Lung microvascular endothelial cell (primary cell): ENCODE measurements at regions not wholly inside any gene's neighbourhood (a gene's known extent, or its start where the extent isn't known, plus 50 kb on each side); places are given as distances from the start of the nearest gene placed in this dataset.

Experiments
- DNase-seq, 2 donors: peaks; one replicate each; pipeline versions ENCODE4 v3.0.0 to v3.0.0-alpha.2; 2010; ENCODE audit warnings: low read depth in 2 of 2

DNA sequence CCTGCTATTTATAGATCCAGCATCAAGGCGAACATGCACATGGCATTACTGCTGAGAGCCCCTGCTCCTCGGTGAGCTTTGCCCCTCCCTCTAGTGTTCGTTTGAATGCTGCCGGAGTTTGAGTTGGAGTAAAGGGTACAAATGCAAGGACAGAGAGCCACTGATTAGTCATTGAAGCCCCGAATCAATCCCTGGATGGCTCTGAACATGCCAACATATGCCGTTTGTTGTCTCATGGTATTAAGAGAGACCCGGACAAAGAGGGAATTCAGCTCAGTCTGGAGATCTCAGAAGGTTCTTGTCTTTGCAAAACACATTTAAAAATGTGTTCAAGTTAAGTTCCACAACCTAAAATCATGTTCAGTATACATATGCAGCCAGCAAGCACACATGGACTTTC, 789.2 kb upstream of the NR2F2 start:
- no peak for DNase-seq

DNA sequence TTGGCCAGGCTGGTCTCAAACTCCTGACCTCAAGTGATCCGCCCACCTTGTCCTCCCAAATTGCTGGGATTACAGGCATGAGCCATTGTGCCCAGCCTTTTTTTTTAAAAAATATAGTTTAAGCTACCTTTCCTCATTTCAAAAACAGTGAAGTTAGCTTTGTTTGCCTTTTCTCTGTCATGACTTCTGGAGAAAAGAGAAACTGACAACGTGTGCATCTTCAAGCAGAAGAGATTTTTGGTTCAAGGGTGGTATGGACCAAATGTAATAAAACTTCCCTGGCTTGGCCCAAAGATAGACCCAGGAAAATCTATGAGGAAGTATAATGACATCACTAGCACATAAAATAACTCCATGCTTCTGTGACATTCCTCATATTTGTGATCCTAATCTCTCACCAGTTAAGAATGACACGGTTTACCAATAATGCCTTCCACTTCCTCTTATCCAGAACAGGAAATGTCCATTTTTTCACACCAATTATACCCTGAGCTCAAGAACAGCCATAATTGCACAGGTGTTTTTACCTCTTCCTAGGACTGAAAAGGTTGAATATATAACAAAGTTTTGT, 781.2 kb upstream of the NR2F2 start:
- DNase-seq, result peak in 1 of 2 donors; percentile 15

DNA sequence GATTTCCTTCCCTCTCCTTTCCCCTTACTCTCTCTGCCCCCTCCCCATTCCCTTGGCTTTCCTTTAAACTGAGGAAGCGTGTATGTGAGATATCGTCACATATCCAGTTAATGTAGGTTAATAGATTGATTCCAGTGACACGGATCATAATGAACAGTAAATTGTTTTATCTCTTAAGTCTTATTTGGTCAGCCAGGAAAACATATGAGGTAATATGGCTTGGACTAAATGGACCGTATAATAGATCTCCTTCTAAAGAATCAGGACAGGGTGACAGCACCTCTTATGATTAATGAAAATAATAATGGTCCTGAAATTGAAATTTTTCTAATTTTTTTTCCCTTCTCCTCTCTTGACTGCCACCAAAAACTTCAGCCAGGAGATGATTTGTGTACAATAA, 779.8 kb upstream of the NR2F2 start:
- DNase-seq, result no peak

DNA sequence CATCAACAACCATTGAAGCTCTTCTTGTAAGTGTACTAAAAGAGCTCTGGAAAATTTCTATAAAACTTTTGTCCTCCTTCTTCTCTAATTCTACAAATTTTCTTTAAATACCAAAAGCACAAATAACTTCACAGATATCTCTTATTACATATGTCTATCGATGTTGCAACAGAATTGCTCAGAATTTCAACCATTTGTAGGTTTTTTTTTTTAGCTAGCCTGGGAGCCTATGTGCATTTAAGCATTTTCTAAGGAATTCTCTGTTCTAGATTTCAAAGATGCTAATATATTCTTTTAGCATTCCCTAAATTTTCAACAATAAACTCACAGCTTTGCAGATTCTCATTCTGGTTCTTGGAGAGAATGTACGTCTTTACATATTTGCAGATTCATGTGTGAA, 774.3 kb upstream of the NR2F2 start:
- DNase-seq, result no peak

DNA sequence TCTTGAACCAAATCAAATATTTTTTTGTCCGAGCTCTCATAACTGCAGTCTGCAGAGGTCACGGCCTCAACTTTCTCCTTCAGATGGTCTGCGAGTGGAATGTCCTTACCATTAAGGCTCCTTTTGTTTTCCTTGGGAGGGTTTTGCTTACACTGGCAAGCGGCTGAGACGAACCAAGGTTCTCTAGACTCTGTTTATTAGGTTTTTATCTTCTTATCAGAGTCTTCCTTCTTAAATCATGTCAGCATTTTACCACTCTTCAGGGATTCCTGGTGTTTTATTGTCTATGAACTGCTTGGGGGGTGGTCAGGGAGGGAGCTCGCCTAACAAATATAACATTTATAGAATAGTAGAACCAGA, 773.7 kb upstream of the NR2F2 start:
- peak in 1 of 2 donors; percentile 72 for DNase-seq

DNA sequence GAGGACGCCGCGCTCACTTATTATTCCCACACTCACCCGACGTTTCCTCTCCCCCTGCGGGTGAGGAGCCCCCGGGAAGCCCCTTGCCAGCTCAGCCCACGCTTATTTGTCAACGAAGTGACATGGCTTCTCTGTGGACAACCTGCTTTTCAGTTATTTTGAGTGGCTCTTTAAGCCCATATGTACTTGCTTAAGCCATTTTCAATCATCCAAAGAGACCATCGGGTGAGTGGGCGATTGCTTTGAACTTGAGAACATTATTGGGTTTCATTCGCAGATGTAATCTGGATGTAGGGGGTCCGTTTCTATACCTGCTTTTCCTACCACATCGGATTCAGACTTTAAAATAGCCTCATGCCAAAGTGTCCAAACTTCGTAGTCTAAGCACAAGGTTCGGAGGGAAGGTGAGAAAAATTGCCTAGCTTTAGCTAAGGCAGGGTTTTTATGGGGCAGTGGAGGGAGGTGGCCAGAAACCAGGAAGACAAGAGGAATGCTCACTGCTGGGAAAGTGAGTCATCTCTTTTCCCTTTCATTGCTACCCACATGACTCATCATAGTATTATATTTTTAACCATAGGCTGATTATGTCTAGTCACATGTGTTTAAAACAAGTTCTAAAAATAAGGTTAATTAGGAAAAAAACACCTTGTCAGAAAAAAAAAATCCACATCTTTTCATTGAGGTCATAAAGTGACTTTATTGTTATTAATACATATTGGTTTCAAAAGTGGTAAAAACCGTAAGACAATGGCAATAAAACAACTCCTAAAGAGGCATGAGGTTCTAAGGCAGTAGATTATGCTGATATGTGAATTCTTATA, 773.1 kb upstream of the NR2F2 start:
- DNase-seq, result peak; percentile 95 to 97

DNA sequence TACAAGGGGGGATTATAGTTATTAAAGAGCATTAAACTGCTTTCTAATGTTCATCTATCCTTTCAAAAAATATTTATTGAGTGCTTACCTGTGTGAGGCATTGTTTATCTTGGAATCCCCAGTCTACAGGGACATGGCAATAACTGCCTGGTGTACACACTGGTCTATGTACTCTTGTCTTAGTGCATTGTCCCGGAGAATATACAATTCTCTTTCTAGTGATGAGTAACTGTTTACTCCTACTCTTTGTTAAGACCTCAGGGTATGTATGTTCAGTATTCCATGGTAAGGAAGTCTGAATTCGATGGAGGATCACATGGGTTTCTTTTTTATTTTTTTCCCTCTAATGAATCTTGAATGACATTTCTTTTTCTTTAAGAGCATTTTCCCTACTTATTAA, 772.4 kb upstream of the NR2F2 start:
- DNase-seq, result peak; percentile 56 to 57

DNA sequence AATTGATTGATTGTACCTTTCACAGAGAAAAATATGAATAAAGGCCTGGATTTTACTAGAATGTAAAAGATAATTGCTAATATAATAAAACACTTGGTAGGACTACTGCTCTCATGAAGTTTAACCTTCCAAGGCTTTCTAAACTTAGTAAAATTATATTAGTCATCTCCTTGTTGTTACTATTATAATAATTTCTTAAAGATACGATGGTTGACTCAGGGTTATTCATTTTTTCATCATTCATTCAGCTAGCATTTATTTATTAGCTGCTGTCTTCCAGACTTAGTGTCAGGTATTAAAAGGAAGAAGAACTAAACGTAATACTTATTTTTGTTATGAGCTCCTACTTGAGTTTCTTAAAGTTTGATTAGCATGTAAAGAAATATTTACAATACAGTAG, 771.6 kb upstream of the NR2F2 start:
- DNase-seq, result peak in 1 of 2 donors; percentile 1

DNA sequence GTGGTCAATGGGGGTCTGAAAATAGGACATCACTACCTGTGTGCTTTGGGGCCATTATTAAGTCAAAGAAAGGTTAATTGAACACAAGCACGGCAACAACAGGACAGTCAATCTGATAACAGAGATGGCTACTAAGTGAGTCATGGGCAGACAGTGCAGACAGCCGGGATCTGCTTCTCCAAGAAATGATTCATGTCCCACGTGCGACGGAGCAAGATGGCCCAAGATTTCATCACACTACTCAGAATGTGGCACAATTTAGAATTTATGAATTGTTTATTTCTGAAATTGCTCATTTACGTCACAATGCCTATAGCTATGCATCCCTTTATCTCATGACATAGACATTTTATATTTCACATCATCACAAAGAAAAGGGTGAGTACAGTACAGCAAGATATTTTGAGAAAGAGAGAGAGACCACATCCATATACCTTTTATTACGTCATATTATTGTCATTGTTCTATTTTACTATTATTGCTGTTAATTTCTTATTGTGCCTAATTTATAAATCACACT, 770.6 kb upstream of the NR2F2 start:
- peak; percentile 20 to 94 for DNase-seq

DNA sequence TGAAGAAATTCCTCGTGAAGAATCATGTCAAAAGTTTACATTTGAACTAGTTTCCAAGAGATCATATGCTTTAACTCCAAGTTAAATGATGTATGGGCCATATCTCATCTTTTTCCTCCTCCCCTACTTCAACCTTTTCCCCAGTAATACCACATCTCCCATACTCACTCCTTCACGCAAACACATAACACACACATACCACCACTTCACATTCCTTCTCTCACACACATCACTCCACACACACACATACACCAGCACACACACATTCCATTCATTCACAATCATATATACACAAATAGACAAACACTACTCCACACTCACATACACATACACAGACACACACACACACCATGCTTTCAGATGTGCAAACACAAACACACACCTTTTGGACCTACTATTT, 769.0 kb upstream of the NR2F2 start:
- DNase-seq, result no peak

DNA sequence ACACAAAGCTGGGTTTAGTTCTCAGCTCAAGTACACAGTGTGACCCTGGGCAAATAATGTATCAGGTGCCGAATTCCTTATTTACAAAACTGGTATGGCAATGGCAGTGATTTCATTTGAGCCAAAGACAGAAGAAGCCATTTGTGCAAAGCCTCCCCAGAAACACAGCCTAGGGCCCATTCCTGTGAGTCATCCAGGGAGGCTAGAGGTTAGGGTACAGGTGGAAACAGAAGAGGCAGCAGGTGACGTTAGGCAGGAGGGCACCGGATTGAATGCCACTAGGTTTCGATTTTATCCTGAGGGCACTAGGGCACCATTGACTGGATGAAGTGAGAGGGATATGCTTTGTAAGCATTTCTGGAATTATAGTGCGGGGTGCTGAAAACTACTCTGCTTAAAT, 766.9 kb upstream of the NR2F2 start:
- no peak for DNase-seq

DNA sequence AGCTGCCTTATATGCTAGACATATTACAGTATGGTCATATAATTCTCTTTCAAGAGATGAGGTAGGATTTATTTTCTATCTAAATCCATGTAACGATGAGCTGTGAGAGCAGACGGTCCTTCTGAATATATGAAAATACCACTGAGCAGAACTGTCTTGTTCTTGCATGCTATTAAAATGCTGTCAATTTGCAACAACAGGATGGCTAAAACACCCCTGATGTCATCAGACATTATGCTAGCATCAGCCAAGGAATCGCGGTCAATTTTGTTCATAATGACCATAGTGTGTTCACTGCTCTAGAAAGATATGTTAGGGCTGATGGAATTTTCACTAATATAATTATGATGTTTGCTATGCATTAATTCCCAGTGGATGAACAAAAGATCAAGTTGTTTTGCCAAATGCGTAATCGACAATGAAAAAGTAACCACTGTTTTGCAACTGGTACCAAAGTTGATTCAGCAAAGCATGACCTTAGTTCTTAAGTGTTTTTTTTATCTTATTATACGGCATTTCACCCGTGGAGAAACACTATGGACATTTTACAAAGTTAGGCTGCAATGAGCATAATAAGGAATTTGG, 765.4 kb upstream of the NR2F2 start:
- no peak for DNase-seq

DNA sequence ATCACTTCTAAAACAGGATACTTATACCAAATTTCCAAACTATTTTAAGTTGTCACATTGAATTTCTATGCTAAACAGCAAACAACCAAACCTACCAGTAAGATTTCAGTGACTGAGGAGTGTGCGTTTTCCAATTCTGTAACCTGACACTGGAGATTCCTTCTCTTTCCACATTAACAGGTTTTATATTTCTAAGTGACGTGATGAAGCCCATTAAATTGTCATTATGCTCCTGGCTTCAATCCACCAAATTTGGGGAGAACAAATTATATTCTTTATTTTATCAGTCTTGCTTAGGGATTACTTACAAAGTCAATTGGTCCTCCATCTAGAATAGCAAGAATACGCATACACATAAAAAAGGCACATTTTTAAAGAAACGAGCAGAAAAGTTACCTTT, 764.8 kb upstream of the NR2F2 start:
- no peak for DNase-seq

DNA sequence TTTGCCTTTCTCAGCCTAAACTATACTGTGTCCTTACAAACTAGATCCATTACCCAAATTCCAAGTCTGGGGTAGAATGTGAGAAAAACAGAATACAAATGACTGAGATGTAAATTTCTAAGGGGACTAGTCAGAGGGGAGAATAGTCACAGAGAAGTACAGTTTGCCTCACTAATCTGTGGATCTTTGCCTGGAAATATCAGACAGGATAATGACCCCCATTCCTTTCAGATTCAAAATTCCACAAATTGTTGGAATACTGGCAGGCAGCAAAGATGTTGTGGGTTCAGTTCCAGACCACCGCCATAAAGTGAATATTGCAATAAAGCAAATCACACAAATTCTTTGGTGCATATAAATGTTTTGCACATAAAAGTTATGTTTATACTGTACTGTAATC, 762.8 kb upstream of the NR2F2 start:
- peak in 1 of 2 donors; percentile 4 for DNase-seq

DNA sequence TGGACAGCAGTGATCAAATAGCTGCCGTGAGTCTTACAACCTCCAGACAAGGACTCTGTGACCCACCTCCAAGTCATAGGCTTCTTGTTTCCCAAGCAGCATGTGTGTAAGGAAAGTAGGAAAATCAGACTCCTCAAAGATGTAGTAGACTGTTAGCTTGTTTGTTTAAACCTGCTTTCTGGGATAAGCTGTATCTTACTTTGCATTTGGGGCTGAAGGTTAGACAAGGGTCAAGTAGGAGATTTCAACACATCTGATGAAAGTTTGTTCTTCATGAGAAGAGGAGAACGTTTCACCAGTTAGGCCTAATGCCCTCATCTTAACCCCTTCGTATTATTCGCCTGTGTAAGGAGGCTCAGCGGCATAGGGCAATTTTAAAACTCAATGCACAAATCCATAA, 756.4 kb upstream of the NR2F2 start:
- no peak for DNase-seq

DNA sequence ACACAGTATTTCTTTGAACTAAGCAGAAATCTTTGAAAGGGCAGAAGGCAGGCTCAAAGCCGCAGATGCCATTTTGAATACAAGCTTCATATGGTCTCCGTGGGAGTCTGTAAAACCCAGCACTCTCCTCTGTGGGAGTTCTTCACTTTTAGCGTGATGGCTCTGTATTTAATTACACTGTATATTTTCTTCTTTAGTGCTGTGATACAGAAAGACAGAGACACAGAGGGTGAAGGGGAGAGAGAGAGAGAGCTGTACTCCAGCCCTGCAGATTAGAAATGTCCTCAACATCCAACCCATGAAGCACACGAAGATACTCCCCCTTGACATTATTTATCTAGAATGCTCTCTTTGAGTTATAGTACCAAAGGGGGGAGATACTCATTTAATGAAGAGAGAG, 752.6 kb upstream of the NR2F2 start:
- no peak for DNase-seq

DNA sequence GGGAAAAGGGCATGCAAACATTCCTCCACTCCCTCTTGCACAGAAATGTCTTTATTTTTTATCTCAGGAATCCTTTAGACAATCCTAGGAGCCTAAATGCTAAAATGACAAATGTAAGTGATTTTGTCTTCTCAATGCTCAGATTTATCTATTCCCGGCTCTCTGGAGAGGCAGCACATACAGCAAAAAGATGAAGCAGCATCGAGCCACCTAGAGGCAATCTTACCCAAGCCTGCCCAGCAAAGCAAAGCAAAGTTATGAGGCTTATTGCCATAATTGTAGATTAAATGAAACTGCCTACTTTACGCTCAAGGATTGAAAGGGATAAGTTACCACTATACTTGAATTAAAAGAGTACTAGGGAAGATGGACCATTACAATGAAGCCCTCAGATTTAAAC, 750.4 kb upstream of the NR2F2 start:
- peak in 1 of 2 donors; percentile 8 for DNase-seq

DNA sequence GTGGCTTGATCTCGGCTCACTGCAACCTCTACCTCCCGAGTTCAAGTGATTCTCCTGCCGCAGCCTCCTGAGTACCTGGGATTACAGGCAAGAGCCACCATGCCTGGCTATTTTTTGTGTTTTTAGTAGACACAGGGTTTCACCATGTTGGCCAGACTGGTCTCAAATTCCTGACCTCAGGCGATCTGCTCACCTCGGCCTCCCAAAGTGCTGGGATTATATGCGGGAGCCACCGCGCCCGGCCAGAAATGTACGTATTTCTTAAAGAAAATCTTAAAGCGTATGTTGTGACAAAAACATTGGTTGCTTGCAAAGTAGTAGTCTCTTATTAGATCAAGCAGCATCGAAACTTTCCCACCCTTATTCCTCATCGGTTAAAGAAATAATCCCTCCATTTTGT, 748.9 kb upstream of the NR2F2 start:
- DNase-seq, result no peak

DNA sequence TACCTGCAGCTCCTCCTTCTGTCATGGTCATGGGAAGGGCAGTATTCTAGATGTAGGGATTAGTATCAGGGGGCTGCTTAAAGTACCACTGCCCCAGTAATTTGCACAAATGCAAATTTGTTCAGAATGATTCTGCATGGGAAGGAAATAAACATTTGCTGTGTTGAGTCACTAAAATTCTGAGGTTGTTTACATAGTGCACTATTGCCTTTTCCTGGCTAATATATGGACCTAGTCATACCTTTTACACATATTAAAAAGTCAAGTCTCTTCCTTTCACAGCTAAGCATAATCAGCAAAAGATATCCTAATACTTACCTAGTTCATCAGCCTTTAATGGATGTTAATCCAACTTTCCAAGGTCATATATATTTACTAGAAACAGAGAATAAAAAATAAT, 746.4 kb upstream of the NR2F2 start:
- no peak for DNase-seq

DNA sequence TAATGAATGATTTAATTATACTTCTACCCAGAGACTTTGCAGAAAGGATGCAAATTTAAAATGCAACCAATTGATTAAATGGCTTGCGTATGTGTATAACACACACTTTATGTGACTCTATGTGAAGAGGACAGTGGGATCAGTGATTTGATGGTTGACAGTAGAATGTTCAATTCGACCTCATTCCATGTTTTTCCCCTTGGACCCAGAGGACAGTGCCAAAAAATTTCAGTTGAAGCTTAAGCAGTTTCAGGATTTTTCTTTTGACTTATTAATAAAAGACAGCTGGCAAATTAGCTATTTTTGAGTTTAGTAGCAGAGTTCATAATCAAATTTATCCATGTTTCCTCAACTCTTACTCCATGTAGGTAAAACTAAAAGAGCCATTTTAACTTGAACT, 742.4 kb upstream of the NR2F2 start:
- no peak for DNase-seq

DNA sequence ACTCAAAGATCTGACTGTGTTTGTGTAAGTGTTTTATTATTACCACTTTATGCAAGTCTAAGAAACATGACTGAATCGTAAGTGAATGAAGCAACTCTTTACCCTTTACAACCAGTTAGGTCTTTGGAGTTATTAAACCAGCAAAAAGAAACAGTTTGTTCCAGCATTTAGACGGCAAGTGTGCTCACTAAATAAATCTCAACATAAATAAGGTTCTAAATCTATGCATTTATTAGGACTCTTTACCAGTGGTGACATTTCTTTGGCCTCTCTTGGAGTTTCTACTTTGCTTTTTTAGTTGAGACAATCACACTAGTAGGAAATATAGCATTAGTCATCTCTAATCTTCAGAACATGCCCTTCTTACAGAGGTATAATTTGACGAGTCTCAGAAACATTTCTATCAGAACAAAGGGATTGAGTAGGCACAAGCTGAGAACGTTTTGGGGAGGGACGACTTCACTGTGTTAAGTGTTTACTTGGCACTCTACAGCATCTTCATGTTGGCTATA, 739.9 kb upstream of the NR2F2 start:
- peak in 1 of 2 donors; percentile 65 for DNase-seq

DNA sequence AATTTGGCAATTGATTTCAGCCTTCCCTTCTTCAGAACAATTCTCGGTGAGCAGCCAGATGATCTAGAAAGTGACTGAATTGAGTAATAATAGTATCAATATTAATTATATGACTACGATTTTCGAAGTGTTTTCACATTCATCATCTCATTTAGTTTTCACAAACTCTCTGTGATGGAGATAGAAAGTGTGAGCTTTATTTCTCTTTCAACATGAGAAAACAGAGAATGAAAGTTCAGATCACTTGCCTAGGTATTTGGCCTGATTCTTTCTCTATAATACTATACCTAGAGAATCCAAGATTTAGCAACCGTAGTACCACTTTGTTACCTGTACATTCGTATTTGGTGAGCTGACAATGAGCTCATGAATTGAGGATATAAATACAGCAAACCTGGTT, 739.2 kb upstream of the NR2F2 start:
- no peak for DNase-seq

DNA sequence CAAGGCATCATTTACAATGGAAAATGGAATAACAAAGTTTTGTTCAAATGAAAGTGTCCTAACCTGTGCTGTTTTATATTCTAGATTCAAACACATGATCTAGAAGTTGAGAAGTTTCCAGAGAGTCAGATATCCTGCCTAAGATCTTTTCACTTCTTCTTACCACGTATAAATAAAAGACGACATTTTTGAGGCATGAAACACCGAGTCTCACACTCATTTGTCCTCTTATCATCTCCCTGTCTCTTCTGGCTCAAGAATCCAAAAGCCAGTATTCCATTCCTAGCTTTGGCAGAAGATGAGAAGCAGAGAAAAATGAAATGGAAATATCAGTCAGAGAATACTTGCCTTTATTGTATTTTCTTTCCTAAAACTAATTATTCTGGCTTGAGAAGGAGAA, 738.6 kb upstream of the NR2F2 start:
- no peak for DNase-seq
